HUDEP-2 (cell line): ENCODE measurements at regions not wholly inside any gene's neighbourhood (a gene's known extent, or its start where the extent isn't known, plus 50 kb on each side); places are given as distances from the start of the nearest gene placed in this dataset.

Experiments used
- DNase-seq, 76 experiments: peaks; one replicate each; lab custom pipeline; 2025; ENCODE audit not compliant: unreplicated experiment in 76 of 76; lab: John Stamatoyannopoulos, UW

DNA sequence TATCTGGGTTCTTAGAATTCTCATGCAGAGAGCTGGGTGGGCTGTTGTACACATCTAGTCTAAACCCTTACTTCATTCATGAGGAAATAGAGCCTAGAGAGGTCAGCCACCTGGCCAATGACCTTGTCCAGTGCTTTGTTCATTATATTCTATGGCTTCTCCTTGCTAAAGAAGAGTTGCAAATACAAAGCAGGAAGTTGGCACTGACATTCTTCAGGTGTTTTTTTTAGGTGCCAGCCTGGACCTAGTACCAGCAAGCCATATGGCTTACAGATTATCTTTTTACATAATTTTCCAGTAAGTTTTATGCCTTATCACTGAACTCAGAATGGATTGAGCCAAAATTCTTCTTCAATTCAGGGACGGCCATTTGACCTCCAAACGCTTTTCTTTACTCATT, 54.7 kb upstream of the PGM2 start:
- DNase-seq = no peak

DNA sequence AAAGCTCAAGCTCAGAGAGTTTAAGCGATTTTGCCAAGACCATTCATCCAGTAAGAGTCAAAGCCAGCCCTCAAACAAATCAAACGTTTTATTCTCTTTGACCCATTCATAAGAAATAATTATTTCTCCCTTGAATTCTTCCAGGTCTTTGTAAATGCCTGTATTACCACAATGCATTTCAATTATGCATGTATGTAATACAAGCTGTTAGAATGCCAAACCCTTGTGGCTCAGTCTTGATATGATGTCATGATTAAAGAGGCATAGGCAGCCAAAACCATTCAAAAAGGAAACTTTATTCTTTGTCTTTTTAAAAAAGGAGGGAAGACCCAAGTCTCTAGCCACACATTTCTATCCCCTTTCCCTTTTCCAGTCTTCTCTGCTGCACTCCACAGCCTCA, 56.5 kb upstream of the PGM2 start:
- no peak for DNase-seq

DNA sequence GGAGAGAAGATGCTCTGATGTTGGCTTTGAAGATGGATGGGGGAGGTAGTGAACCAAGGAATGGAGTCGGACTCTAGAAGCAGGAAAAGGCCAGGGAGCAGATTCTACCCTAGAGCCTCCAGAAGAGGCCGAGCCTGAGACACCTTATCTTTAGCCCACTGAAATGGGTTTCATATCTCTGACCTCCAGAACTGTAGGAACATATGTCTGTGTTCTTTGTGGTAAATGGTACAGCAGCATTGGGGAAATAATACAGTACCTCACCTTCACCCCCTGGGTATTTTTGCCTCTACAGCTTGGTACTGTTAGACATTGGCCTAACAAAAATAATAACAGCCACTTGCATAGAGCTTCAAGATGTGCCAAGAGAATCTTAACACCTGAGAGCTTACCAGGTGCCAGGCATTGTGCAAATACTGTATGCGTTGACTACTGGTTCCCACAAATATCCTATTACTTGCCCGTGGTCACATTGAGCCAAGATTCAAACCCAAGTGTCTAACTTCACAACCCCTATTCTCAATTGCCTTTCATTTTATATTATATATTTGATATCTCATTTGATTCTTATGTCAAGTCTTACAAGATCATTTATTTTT, 57.0 kb upstream of the PGM2 start:
- no peak for DNase-seq

DNA sequence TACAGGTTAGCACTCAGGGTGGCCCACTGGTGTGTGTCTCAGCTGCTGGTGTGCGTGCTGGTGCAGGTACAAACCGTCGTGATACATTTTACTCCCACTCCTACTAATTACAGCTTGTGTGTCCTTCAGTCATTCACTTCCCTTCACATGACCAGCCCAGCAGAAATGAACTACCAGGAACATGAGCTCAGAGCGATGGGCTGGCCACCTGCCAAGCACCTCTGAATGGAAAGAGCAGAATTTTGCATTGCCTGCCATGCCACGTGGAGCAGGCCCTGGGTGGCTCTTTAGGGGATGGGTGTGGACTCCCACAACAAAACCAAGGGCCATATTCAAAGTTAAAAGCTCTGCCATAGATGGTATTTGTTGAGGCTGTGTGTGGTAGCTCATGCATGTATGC, 58.9 kb upstream of the PGM2 start:
- peak in 11 of 76 experiments; percentile 1 to 18 (median 7) for DNase-seq

DNA sequence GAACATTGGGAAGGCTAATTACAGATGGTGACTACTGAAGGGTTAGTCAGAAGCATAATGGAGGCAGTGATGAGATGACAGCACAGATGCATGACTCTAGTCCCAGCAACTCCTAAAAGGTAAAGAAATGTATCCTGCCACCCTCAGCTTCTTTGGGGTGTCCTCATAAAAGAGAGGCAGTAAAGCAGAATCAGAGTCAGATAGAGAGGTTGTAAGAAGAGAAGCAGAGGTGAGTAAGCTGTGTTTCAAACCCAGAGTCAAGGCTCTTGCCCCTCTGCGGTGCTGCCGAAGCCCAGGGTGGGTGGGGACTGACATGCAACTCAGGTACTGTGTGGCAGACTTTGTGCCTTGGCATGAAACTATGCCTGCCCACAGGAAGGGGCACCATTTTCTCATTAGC, 59.5 kb upstream of the PGM2 start:
- no peak for DNase-seq

DNA sequence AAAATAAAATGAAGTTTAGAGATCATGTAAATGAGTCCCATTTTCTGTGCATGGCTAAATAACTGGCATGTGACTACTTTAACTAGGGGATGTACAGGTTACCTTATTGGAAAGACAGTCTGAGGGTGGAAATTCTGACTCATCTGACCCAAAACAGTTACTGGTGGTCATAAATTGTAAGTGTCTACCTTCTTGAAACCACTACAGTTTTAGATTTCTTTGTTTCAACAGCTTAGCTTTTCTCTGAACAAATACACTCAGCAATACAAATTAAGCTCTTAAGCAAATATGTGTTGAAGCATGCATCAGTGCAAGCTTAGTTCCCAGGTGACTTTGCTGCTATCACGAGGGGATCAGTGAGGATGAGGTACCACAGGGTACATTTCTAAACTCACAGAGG, 60.7 kb upstream of the PGM2 start:
- DNase-seq = no peak

DNA sequence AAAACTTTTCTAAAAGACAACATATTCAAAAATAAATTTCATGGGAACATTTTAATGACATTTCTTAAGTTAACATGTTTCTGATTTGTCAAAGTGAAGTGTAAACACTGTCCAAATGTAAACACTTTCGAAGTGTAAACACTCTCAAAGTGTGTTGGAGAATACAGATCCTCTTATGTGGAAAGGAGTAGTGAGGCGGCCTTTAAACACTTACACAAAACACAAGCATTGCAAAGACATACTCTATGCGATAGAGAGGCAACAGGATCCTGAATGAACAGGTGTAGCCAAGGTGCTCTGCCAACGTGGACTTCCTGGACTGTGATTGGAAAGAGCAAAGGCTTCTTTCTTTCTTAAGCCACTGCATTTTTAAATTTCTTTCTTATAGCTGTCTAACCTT, 62.7 kb upstream of the PGM2 start:
- no peak for DNase-seq

DNA sequence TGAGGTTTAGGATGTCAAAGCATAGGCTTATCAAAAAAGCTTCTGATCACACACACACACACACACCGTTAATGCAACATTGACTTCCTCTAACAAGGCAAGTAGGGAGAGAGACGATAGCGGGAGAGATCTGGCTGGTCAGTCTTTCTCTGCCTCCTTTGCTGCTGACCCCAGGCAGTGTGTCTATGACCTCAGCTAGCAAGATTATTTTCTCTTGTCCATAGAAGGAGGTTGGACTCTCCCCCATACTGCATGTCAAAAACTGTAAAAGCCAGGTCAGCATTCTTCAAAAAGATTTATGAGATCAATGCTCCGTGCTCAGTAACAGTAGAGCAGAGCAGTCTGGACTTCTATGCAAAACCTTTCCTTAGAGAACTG, 63.5 kb upstream of the PGM2 start:
- no peak for DNase-seq

DNA sequence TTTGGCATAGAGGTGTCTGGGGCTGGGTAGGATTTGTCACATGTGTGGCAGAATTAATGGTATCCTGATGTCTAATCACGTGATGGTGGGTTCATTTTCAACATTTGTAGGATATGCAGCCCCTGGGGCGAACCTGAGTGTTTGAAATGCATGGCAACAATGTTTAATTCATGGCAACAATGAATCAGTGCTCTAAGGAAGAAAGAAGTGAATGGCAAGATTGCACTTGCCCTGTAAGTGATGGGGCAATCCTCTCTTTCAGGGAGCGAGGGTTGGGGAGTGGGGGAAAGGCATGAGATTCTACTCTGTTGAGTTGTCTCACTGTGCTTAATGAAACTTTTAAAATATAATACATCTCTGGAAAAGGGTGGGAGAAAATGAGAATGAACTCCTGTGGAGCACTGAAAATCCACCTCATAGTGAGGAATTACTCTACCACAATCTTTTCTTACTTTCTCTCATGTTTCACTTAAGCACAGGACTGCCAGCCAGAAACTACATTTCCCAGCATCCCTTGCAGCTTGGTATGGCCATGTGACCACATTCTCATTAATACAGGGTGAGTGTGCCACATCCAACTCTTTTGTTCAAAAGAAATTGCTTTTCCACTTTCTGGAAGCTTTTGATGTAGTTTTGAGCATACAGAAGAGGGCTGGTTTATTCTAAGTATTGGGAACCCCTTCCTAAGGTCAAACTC, 64.0 kb upstream of the PGM2 start:
- DNase-seq = peak in 1 of 76 experiments; percentile 3

DNA sequence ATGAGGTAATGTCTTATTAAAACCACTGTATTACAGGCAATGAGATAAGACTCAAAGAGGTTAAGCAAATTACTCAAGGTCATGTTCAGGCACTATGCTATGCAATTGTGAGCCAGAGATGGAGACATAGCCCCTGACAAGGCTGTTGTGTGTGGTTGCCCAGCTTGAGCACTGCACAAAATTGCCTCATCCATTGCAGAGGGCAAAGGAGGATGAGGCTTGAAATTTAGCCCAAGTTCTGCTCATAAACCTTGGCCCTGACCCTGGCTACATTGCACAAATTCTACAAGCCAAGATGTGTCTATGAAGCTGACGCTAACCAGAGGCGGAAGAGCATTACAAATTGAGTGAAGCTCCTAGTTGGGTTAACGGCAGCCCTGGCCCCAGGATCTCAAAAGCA, 65.6 kb upstream of the PGM2 start:
- no peak for DNase-seq

DNA sequence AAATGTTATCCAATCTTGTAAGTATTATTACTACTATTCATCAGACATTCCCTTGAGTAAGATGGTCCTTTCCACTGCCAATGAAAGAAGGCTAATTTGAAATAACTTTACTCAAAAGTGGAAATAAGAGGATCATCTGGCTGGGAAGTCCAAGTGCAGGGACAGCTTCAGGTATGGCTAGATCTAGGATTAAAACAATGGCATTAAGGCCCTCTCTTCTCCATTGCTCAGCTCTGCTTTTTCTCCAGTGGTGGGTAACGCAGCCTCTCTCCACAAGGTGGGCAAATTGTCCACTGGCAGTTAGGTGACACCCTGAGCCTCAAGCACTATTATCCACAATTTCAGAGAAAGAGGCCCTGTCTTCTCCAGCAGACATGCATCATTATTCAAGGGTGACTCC, 66.7 kb upstream of the PGM2 start:
- no peak for DNase-seq

DNA sequence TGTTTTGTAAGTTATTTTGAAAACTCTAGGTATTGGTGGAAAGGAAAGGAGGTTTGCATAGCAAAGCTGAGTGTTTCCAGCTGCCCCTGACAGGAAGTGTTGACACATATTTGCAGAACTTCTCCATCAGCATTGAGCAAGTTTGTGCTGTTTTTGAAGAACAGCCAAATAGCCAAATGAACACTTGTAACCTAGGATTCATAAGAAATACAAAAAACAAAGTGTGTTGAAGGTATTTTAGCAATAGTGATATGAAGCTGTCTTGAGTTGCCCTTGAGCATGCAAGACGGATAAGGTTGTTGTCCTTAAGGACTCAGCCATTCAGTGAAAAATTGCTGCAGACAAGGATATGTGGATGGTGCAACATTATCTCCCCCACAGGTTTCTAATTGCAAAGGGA, 68.3 kb upstream of the PGM2 start:
- no peak for DNase-seq

DNA sequence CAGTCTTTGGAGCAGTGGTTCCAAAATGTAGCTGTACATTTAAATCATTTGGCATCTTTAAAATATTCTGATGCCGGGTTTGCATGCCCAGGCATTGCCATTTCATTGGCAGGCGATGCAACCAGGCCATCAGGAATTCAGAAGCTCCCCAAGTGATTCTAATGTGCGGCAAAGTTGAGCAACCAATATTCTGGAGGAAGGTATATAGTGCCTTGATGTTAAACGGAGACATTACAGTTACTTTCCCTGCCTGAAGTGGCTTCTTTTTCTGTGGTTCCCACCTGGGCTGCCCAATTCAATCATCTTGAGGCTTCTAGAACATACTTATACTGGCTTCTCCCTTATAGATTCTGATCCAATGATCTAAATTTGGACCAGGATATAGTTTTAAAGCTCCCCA, 68.7 kb upstream of the PGM2 start:
- DNase-seq = no peak

DNA sequence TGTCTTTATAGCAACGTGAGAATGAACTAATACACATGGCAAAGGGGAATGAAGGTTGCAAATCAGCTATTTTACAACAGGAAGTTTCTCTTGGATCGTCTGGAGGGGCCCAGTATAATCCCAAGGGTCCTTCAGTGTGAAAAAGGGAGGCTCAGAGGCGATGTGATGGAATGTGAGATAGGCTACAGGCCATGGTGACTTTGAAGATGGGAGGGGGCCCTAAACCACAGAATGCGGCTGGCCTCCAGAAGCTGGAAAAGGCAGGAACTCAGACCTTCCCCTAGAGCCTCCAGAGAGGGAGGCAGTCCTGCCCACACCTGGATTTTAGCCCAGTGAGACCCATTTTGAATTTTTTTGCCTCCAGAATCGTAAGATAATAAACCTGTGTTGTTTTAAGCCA, 69.4 kb upstream of the PGM2 start:
- DNase-seq = no peak

DNA sequence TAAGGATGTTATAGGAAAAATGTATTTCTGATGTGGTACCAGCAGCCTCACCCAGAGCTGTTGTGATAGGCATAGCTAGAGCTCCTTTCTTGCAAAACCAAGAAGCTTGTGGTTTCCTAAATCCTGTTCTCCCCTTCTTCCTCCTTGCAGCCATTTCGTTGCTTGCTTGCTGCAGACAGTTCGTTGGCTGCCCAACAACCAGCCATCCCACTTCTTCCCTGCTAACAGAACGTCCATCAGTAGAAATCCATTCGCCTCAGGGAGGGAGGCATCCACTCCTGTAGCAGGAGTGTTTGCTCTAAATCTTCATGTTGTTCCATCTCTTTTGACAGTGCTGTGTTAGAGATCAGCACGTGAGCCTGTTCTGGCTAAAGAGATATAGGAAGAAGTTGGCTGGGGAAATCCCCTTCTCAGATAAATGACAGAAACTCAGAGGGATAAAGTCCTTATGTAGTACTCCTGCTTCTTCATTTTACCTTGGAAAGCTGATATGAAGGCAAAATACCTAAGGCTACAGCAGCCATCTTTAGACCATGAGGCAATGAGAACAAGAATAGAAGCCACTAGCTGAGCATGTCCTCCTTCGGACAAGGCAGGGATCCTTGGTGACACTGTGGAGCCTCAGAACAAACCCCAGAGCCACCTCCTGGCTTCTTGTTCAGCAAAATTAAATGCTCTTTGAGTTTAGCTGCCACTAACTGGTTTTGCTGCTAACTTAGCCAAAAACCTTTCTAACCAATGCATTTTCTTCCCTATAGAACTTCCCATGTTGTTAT, 68.4 kb upstream of the RELL1 start:
- no peak for DNase-seq

DNA sequence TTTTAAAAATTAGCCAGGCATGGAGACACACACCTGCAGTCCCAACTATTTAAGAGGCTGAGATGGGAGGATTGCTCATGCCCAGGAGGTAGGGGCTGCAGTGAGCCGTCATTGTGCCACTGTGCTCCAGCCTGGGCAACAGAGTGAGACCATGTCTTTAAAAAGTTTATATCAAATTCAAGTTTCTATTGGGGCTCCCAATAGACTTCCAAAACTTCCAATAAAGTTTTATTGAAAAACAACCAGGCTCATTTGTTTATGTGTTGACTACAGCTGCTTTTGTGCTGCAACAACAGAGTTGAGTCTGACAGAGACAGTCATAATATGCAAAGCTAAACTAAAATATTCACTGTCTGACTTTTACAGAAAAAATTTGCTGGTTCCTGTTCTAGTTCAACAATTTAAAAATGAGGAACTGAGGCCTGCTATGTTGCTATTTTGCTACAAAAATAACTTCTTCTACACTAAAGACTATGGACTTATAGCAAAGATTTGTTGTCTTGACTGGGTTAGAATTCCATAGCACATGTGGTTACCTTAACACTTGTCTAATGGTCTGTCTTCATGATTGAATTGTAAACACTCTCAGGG, 63.3 kb upstream of the RELL1 start:
- DNase-seq = no peak

DNA sequence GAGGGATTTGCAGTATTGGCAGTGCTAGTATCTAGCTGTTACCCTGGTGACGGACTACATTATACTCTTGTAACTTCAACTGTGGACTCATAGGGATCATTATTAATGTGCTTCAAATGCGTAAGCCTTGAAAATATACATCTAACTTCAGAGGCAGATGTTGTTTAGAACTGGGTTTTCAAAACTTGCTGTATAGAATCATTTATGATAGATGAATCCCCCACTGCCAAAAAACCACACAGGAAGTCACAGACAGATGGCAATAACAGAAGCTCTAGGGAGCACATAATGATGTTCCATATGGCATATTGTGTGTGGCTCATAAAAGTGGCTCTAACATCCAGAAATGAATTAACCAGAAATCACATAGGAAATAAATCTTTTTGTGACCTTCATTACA, 62.3 kb upstream of the RELL1 start:
- DNase-seq = no peak

DNA sequence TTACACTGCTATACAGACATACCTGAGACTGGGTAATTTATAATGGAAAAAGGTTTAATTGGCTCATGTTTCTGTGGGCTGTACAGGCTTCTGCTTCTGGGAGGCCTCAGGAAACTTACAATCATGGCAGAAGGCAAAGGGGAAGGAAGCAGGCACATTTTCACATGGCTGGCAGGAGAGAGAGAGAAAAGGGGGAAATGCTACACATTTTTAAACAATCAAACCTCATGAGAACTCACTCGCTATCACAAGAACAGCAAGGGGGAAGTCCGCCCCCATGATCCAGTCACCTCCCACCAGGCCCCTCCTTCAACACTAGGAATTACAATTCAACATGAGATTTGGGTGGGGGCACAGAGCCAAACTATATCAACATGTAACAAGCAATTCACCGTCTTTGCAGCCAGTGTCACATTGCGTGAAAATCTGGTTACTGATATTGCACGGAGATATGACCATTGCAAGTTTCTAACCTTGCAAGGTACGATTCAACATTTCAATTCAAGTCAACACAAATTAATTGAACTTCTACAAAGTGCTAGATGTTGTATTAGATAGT, 61.7 kb upstream of the RELL1 start:
- DNase-seq = no peak

DNA sequence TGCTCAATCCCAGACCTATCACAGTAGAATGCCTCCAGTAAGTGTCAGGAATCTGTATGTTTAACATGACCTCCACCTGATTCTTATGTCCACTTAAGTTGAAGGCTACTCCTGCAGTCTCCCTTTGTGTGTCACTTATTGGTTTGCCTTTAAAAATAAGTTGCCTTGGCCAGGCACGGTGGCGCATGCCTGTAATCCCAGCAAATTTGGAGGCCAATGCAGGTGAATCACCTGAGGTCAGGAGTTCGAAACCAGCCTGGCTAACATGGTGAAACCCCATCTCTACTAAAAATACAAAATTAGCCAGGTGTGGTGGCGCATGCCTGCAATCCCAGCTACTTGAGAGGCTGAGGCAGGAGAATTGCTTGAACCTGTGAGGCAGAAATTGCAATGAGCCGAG, 60.7 kb upstream of the RELL1 start:
- DNase-seq = peak in 38 of 76 experiments; percentile 2 to 74 (median 40)

DNA sequence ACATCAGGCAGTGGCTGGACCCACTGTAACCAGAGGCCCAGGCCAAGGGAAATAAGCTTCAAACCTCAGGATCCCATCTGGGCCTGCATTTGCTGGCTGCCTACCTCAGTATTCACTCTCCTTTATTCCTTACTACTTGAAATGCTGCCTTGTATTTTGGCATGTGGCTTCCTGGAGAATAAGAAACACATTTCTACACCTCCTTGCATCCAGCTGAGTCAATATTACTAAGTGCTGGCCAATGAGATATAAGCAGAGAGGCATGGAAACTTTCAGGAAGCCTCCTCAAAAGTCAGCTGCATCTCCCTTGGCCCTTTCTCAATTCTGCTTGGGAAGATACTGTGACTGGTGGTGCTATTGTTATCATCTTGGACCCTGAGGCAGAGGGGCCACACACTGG, 59.8 kb upstream of the RELL1 start:
- no peak for DNase-seq

DNA sequence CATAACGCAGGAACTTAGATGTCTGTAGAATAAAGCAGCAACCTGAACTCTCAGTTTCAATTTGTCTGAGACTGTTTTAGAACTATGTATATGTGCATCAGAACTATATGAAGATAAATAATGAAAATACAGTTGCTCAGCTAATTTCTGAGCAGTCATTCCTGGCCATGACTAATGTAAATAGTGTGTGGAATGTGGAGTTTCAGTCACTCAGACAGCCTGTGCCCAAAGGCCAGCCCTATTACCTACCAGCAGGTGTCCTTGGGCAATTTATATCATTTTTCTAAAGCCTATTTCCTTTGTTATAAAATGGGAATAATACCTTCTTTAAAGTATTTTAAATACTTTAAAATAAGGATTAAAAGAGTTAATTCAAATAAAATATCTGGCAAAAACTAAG, 56.0 kb upstream of the RELL1 start:
- no peak for DNase-seq
